Nephron progenitor cell (in vitro differentiated cells): ENCODE measurements at regions not wholly inside any gene's neighbourhood (a gene's known extent, or its start where the extent isn't known, plus 50 kb on each side); places are given as distances from the start of the nearest gene placed in this dataset.

Experiments used
- DNase-seq: peaks from one replicate; pipeline ENCODE4 v3.0.0; 2021
- H3K27ac Mint-ChIP-seq: 2 replicates; pipeline ENCODE4 v1.8.0; 2021; ENCODE audit warnings: mild to moderate bottlenecking, moderate library complexity, mixed read lengths
- H3K27me3 Mint-ChIP-seq: 2 replicates; pipeline ENCODE4 v1.8.0; 2021; ENCODE audit warnings: mild to moderate bottlenecking, low read depth, mixed read lengths; ENCODE audit not compliant: poor library complexity
- H3K36me3 Mint-ChIP-seq: 2 replicates; pipeline ENCODE4 v1.8.0; 2021; ENCODE audit warnings: low read depth, mixed read lengths
- H3K4me1 Mint-ChIP-seq: 2 replicates; pipeline ENCODE4 v1.8.0; 2021; ENCODE audit warnings: mixed read lengths
- H3K4me3 Mint-ChIP-seq: 2 replicates; pipeline ENCODE4 v1.8.0; 2021; ENCODE audit warnings: mild to moderate bottlenecking, moderate library complexity, mixed read lengths
- H3K9me3 Mint-ChIP-seq: 2 replicates; pipeline ENCODE4 v1.8.0; 2021; ENCODE audit warnings: mild to moderate bottlenecking, moderate library complexity, mixed read lengths
- CTCF ChIP-seq: fragments of 200-600 bp; sonication (generic); IDR thresholded peaks from 2 replicates; pipeline ENCODE4 v1.5.0; 2021; ENCODE audit warnings: antibody characterized with exemption

- Mint-ChIP-seq H3K27me3 (no peaks in the 10 kb centered on the region), H3K36me3 (peaks cover 6% of the 10 kb centered on the region), H3K4me3 (no peak overlapping the region), H3K9me3 (peaks cover 10% of the 10 kb centered on the region), H3K27ac (no peak overlapping the region), H3K4me1 (peaks cover 84% of the 10 kb centered on the region)
- DNase-seq = no peak
- TF ChIP-seq CTCF = no peak
These were observed 928.5 kb downstream of the TLE4 start for GRCh38 chr9:80500300-80500699.

GRCh38 chr9:80498001-80498555, 926.3 kb downstream of the TLE4 start:
- H3K36me3 Mint-ChIP-seq = peaks cover 12% of the 10 kb centered on the region
- no peaks in the 10 kb centered on the region for H3K27me3 Mint-ChIP-seq
- TF ChIP-seq CTCF = no peak
- H3K4me3 Mint-ChIP-seq = peak overlapping the region; percentile 33
- H3K4me1 Mint-ChIP-seq = peaks cover 64% of the 10 kb centered on the region
- DNase-seq = no peak
- peaks cover 22% of the 10 kb centered on the region for H3K9me3 Mint-ChIP-seq
- H3K27ac Mint-ChIP-seq = peak overlapping the region; percentile 75

GRCh38 chr9:80496901-80497556, 925.3 kb downstream of the TLE4 start:
- Mint-ChIP-seq H3K27me3 (no peaks in the 10 kb centered on the region), H3K36me3 (peaks cover 12% of the 10 kb centered on the region), H3K4me1 (peaks cover 59% of the 10 kb centered on the region), H3K9me3 (peaks cover 22% of the 10 kb centered on the region), H3K27ac (peak overlapping the region; percentile 53), H3K4me3 (peak overlapping the region; percentile 55)
- no peak for TF ChIP-seq CTCF
- DNase-seq = peak; percentile 38

GRCh38 chr9:80493258-80493657, 921.5 kb downstream of the TLE4 start:
- H3K27ac Mint-ChIP-seq = no peak overlapping the region
- H3K4me1 Mint-ChIP-seq = peaks cover 27% of the 10 kb centered on the region
- H3K27me3 Mint-ChIP-seq = no peaks in the 10 kb centered on the region
- no peak overlapping the region for H3K4me3 Mint-ChIP-seq
- H3K36me3 Mint-ChIP-seq = peaks cover 12% of the 10 kb centered on the region
- no peak for TF ChIP-seq CTCF
- H3K9me3 Mint-ChIP-seq = peaks cover 22% of the 10 kb centered on the region
- no peak for DNase-seq

- peaks cover 17% of the 10 kb centered on the region for H3K4me1 Mint-ChIP-seq
- H3K27ac Mint-ChIP-seq = no peak overlapping the region
- no peak overlapping the region for H3K4me3 Mint-ChIP-seq
- DNase-seq = no peak
- TF ChIP-seq CTCF = no peak
- peaks cover 12% of the 10 kb centered on the region for H3K36me3 Mint-ChIP-seq
- peaks cover 22% of the 10 kb centered on the region for H3K9me3 Mint-ChIP-seq
- peaks cover 3% of the 10 kb centered on the region for H3K27me3 Mint-ChIP-seq
These were observed 920.5 kb downstream of the TLE4 start for GRCh38 chr9:80492221-80492620.

GRCh38 chr9:80491086-80491696, 919.4 kb downstream of the TLE4 start:
- Mint-ChIP-seq H3K4me1 (peaks cover 7% of the 10 kb centered on the region), H3K27ac (no peak overlapping the region), H3K4me3 (no peak overlapping the region), H3K27me3 (peaks cover 3% of the 10 kb centered on the region), H3K36me3 (peaks cover 12% of the 10 kb centered on the region), H3K9me3 (peaks cover 21% of the 10 kb centered on the region)
- TF ChIP-seq CTCF = no peak
- DNase-seq = no peak
